ENCODE measurements at regions not wholly inside any gene's neighbourhood (a gene's known extent, or its start where the extent isn't known, plus 50 kb on each side); places are given as distances from the start of the nearest gene placed in this dataset.

DNA sequence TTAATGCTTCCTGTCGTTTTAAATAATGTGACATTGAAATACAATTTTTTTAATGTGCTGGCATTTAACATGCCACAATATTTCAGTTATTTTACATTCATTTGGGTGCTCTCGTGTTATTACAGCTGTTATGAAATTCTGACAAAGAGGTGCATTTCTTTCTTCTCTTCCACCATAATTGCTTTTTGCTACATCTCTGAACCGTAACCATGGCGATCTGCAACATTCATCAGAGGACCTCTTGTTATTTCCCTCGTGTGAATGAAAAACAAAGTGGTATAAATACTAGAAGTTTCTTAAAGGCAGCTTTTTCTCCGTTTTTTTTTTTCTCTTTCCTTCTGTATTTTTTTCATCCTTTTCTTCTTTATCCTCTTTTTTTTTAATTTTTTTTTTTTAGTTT, 316.4 kb downstream of the MCTP2 start:
- H3K9me2 ChIP-seq, result no peaks in the 10 kb centered on the region
- TF ChIP-seq, protein P1, sequence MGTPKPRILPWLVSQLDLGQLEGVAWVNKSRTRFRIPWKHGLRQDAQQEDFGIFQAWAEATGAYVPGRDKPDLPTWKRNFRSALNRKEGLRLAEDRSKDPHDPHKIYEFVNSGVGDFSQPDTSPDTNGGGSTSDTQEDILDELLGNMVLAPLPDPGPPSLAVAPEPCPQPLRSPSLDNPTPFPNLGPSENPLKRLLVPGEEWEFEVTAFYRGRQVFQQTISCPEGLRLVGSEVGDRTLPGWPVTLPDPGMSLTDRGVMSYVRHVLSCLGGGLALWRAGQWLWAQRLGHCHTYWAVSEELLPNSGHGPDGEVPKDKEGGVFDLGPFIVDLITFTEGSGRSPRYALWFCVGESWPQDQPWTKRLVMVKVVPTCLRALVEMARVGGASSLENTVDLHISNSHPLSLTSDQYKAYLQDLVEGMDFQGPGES (IDR thresholded peaks at IDR 0.05; ENCODE audit: low read depth, low read length), result no peak
- no peak overlapping the region for H3K4me2 ChIP-seq
- no peaks in the 10 kb centered on the region for H3K4me1 ChIP-seq (ENCODE audit: control insufficient read depth in 1 of 2, insufficient read depth in 2 of 2, low read depth in 1 of 2, low read length in 1 of 2)
- no peak overlapping the region for H3K4me3 ChIP-seq (ENCODE audit: low read depth in 2 of 2, low read length in 1 of 2)
- no peaks in the 10 kb centered on the region for H3K36me3 ChIP-seq (replicated peaks in 1 of 2; ENCODE audit: control insufficient read depth in 1 of 2, insufficient read depth in 2 of 2, low read length in 1 of 2)
- no peaks in the 10 kb centered on the region for H3K79me2 ChIP-seq (ENCODE audit: insufficient read depth)
- 17% methylated on average over 6 of the region's 6 CpGs for WGBS (ENCODE audit: low lambda C conversion rate)
- no peaks in the 10 kb centered on the region for H3F3A ChIP-seq (replicated peaks; ENCODE audit: insufficient read depth)
- H3K27me3 ChIP-seq (ENCODE audit: insufficient read depth), result no peaks in the 10 kb centered on the region
- H3K9ac ChIP-seq, result no peak overlapping the region
- DNase-seq, result no peak
- no peaks in the 10 kb centered on the region for H4K20me1 ChIP-seq (ENCODE audit: insufficient read depth)
- H3K9me3 ChIP-seq, result 0 out of 2 replicates have a peak, but pooled peaks cover 8% of the 10 kb centered on the region
- no peak overlapping the region for H2AFZ ChIP-seq (ENCODE audit: low read depth)
- ChIA-PET POLR2A (no interaction called here), CTCF (interaction anchor here (1.3 kb wide), 1 partner anchor 22 kb away, joined by 6 read pairs; no protein-coding TSS in a partner anchor)
- no peak overlapping the region for H3K27ac ChIP-seq (ENCODE audit: low read depth in 2 of 2, low read length in 1 of 2)

DNA sequence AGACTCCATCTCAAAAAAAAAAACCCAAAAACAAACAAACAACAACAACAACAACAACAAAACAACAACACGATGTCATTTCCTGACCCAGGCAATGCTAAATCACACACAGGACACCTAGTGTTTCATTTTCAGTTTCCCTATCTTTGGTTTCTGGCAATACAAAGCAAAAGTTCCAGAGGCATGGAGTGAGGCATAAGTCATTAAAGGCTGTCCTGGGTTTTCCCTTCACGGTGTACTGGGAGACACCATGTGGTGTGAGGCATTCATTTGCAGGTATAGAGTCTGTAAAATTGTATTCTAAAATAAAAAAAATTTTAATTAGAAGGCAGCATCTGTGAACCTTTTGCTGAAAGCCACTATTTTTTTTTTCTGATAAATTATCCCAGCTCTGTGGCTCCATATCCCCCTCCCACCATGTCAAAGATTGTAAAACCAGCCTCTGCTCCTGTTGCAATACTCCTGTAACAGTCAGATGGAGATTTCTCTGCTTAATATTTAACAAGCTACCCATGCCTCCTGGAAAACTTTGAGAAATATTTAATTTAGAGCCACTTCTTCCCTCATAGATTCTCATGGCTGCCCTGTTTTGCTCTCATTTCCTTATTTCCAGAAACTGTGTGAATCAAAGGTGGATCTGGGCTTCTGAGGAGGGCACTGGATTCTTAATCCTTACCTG, 324.6 kb downstream of the MCTP2 start:
- Histone ChIP-seq H3K79me2 (ENCODE audit: insufficient read depth) (no peaks in the 10 kb centered on the region), H3K36me3 (replicated peaks in 1 of 2; ENCODE audit: control insufficient read depth in 1 of 2, insufficient read depth in 2 of 2, low read length in 1 of 2) (no peaks in the 10 kb centered on the region), H3K4me3 (ENCODE audit: low read depth in 2 of 2, low read length in 1 of 2) (no peak overlapping the region), H3K4me2 (no peak overlapping the region), H2AFZ (ENCODE audit: low read depth) (no peak overlapping the region), H3K27me3 (ENCODE audit: insufficient read depth) (no peaks in the 10 kb centered on the region), H3F3A (replicated peaks; ENCODE audit: insufficient read depth) (no peaks in the 10 kb centered on the region), H3K4me1 (ENCODE audit: control insufficient read depth in 1 of 2, insufficient read depth in 2 of 2, low read depth in 1 of 2, low read length in 1 of 2) (no peaks in the 10 kb centered on the region), H3K27ac (ENCODE audit: low read depth in 2 of 2, low read length in 1 of 2) (no peak overlapping the region), H3K9me2 (no peaks in the 10 kb centered on the region), H3K9me3 (no peaks in the 10 kb centered on the region), H3K9ac (no peak overlapping the region), H4K20me1 (ENCODE audit: insufficient read depth) (no peaks in the 10 kb centered on the region)
- CTCF ChIA-PET, result interaction anchor here (1.4 kb wide), 1 partner anchor 229 kb away, joined by 3 read pairs; no protein-coding TSS in a partner anchor
- no peak for DNase-seq
- TF ChIP-seq TAF1 (IDR thresholded peaks at IDR 0.05; ENCODE audit: borderline replicate concordance, low read depth, low read length), result no peak
- TF ChIP-seq FOSL2 (IDR thresholded peaks at IDR 0.05; ENCODE audit: borderline replicate concordance, low read depth), result no peak
- TF ChIP-seq, protein P2, sequence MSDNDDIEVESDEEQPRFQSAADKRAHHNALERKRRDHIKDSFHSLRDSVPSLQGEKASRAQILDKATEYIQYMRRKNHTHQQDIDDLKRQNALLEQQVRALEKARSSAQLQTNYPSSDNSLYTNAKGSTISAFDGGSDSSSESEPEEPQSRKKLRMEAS (IDR thresholded peaks at IDR 0.05; ENCODE audit: low read depth), result no peak
- no peak for TF ChIP-seq JUND (IDR thresholded peaks at IDR 0.05)
- TF ChIP-seq GATA2 (CRISPR knock-in tag; IDR thresholded peaks at IDR 0.05), result no peak
- no peak for TF ChIP-seq TCF12 (IDR thresholded peaks at IDR 0.05)
- POLR2A ChIA-PET, result no interaction called here
- WGBS (ENCODE audit: low lambda C conversion rate), result 16% methylated on average over 2 of the region's 2 CpGs

DNA sequence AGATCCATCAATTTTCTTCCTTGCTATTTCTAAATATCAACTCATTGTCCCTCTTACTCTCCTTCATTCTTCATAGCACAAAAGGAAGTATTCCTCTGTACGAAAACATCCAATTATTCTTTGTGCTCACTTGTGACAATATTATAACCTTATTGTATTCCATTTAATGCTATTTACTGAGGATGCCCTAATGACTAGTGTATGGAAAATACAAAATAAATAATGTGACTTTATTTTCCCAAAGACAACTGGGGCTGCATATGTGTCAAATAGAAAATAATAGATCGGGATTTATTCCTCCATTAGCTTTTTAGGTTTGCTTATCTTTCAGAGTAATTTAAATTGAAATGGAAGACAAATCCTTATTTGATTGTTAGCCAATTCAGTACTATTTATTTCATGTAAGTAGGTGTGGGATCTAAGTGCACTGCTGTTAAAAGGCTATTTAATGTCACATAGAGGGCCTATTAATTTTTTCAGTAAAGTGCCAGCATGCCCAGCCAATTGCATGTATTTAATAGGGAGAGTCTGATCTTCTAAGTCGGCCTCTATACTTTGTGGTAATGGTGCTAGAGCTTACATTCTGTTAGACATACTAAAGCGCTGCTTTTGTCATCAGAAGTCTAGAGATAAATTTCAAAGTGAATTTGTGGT, 329.8 kb downstream of the MCTP2 start:
- TF ChIP-seq ELF1 (IDR thresholded peaks at IDR 0.05) (no peak), CHD2 (IDR thresholded peaks at IDR 0.05; ENCODE audit: low read length, partially characterized antibody) (no peak), NFIC (IDR thresholded peaks at IDR 0.05; ENCODE audit: borderline replicate concordance) (no peak), RCOR1 (IDR thresholded peaks at IDR 0.05; ENCODE audit: low read length) (no peak)
- TF ChIP-seq, protein P3, sequence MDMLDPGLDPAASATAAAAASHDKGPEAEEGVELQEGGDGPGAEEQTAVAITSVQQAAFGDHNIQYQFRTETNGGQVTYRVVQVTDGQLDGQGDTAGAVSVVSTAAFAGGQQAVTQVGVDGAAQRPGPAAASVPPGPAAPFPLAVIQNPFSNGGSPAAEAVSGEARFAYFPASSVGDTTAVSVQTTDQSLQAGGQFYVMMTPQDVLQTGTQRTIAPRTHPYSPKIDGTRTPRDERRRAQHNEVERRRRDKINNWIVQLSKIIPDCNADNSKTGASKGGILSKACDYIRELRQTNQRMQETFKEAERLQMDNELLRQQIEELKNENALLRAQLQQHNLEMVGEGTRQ (IDR thresholded peaks at IDR 0.05; ENCODE audit: borderline replicate concordance, low read depth, low read length), result no peak
- H3K9me2 ChIP-seq, result no peaks in the 10 kb centered on the region
- no peaks in the 10 kb centered on the region for H3K4me1 ChIP-seq (ENCODE audit: control insufficient read depth in 1 of 2, insufficient read depth in 2 of 2, low read depth in 1 of 2, low read length in 1 of 2)
- no peaks in the 10 kb centered on the region for H3F3A ChIP-seq (replicated peaks; ENCODE audit: insufficient read depth)
- no peak for DNase-seq
- ChIA-PET POLR2A (no interaction called here), CTCF (no interaction called here)
- no peak overlapping the region for H3K4me2 ChIP-seq
- no peak overlapping the region for H3K27ac ChIP-seq (ENCODE audit: low read depth in 2 of 2, low read length in 1 of 2)
- H3K4me3 ChIP-seq (ENCODE audit: low read depth in 2 of 2, low read length in 1 of 2), result no peak overlapping the region
- no peaks in the 10 kb centered on the region for H3K9me3 ChIP-seq
- WGBS (ENCODE audit: low lambda C conversion rate), result 17% methylated on average over 4 of the region's 4 CpGs
- H3K27me3 ChIP-seq (ENCODE audit: insufficient read depth), result no peaks in the 10 kb centered on the region
- no peaks in the 10 kb centered on the region for H3K36me3 ChIP-seq (replicated peaks in 1 of 2; ENCODE audit: control insufficient read depth in 1 of 2, insufficient read depth in 2 of 2, low read length in 1 of 2)
- no peaks in the 10 kb centered on the region for H4K20me1 ChIP-seq (ENCODE audit: insufficient read depth)
- H3K79me2 ChIP-seq (ENCODE audit: insufficient read depth), result no peaks in the 10 kb centered on the region
- no peak overlapping the region for H2AFZ ChIP-seq (ENCODE audit: low read depth)
- no peak overlapping the region for H3K9ac ChIP-seq
